ENCODE measurements at regions not wholly inside any gene's neighbourhood (a gene's known extent, or its start where the extent isn't known, plus 50 kb on each side); places are given as distances from the start of the nearest gene placed in this dataset.

DNA sequence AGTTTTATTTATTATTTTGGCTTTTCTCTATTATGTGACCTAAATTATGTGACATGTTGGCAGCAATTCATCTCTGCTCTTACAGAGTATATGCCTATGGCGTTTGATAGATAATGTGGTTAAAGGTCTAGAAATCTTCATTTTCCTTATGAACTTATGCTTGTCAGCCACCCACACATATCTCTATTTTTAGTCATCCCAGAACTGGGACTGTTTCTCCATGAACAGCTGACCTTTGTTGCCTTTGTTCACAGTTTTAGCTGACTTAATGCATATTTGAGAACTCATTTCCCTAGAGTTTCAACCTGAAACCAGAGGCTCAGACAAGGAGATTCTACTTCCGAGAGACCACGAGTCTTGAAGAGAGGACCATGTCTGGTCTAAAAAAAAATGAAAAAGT lies 176.5 kb downstream of the RAP2B start:
- Mint-ChIP-seq H3K4me1 (ENCODE audit: unreplicated experiment) (peaks cover 13% of the 10 kb centered on the region), H3K9me3 (ENCODE audit: unreplicated experiment) (peaks cover 13% of the 10 kb centered on the region), H3K4me3 (ENCODE audit: unreplicated experiment) (no peak overlapping the region), H3K27ac (ENCODE audit: unreplicated experiment) (peak overlapping the region; percentile 78), H3K36me3 (ENCODE audit: unreplicated experiment) (no peaks in the 10 kb centered on the region), H3K27me3 (ENCODE audit: unreplicated experiment) (no peaks in the 10 kb centered on the region)
- TF ChIP-seq, protein P1, sequence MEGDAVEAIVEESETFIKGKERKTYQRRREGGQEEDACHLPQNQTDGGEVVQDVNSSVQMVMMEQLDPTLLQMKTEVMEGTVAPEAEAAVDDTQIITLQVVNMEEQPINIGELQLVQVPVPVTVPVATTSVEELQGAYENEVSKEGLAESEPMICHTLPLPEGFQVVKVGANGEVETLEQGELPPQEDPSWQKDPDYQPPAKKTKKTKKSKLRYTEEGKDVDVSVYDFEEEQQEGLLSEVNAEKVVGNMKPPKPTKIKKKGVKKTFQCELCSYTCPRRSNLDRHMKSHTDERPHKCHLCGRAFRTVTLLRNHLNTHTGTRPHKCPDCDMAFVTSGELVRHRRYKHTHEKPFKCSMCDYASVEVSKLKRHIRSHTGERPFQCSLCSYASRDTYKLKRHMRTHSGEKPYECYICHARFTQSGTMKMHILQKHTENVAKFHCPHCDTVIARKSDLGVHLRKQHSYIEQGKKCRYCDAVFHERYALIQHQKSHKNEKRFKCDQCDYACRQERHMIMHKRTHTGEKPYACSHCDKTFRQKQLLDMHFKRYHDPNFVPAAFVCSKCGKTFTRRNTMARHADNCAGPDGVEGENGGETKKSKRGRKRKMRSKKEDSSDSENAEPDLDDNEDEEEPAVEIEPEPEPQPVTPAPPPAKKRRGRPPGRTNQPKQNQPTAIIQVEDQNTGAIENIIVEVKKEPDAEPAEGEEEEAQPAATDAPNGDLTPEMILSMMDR (IDR thresholded peaks at IDR 0.05), result no peak
- DNase-seq (ENCODE audit: extremely low spot score, unreplicated experiment), result no peak

DNA sequence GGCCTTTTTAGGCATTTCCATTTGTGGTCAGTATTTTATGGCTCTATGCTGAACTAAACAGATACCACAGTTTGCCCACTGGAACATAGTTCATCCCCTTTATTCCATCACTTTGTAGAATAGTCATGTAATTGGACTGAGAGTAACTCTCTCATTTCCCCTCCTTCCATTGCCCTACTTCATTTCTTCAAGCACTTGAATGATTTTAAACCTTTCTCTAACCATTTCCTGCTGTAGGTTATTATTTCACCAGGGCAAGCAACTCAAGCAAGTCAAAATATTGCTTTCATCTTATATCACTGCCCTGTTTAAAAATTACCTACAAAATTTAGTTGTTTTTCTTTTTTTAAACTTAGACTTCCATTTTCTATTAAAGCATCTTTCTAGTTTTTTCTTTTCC lies 177.0 kb downstream of the RAP2B start:
- TF ChIP-seq, protein P1 (IDR thresholded peaks at IDR 0.05), result no peak
- H3K4me3 Mint-ChIP-seq (ENCODE audit: unreplicated experiment), result no peak overlapping the region
- peaks cover 13% of the 10 kb centered on the region for H3K9me3 Mint-ChIP-seq (ENCODE audit: unreplicated experiment)
- DNase-seq (ENCODE audit: extremely low spot score, unreplicated experiment), result no peak
- H3K4me1 Mint-ChIP-seq (ENCODE audit: unreplicated experiment), result peaks cover 13% of the 10 kb centered on the region
- H3K36me3 Mint-ChIP-seq (ENCODE audit: unreplicated experiment), result no peaks in the 10 kb centered on the region
- H3K27ac Mint-ChIP-seq (ENCODE audit: unreplicated experiment), result peak overlapping the region; percentile 78
- no peaks in the 10 kb centered on the region for H3K27me3 Mint-ChIP-seq (ENCODE audit: unreplicated experiment)

DNA sequence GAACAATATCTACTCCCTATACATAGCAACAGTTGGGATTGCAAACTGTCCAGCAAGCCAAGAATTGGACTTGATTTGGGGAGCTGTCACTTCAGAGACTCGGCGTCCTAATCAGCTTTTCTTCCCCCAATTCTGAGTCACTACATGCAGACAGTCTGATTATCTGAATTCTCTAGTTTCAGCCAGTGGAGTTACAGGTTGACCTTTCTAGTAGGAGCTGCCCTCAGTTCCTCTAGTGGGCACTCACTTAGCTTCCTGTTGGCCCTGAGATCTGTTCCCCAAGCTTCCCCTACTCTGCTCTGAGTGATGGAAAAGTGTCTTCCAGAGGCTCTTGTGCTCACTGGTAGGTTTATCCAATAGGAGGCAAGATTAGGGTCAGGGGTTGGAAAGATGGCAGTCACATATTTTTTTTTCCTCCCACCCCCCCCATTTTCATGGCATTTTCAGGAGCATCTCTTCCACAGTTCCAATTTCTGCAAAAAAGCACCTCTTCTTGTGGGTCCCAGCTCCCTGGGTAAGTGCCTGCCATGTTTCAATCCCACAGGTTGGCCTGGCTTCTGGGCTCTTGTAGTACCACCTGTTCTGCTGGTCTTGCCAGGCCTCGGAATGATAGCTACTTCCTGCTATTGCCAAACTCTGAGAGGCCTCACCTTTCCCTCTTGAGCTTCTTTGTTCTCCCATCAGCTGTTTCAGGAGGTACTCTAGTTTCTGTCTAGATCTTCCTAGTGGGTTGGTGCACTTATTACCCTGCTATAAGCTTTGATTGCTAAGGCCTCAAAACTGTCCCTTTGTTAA lies 182.2 kb downstream of the RAP2B start:
- Mint-ChIP-seq H3K27ac (ENCODE audit: unreplicated experiment) (no peak overlapping the region), H3K36me3 (ENCODE audit: unreplicated experiment) (peaks cover 2% of the 10 kb centered on the region), H3K9me3 (ENCODE audit: unreplicated experiment) (peaks cover 18% of the 10 kb centered on the region), H3K4me3 (ENCODE audit: unreplicated experiment) (no peak overlapping the region), H3K27me3 (ENCODE audit: unreplicated experiment) (peaks cover 11% of the 10 kb centered on the region), H3K4me1 (ENCODE audit: unreplicated experiment) (peaks cover 3% of the 10 kb centered on the region)
- no peak for DNase-seq (ENCODE audit: extremely low spot score, unreplicated experiment)
- TF ChIP-seq, protein P1 (IDR thresholded peaks at IDR 0.05), result no peak

DNA sequence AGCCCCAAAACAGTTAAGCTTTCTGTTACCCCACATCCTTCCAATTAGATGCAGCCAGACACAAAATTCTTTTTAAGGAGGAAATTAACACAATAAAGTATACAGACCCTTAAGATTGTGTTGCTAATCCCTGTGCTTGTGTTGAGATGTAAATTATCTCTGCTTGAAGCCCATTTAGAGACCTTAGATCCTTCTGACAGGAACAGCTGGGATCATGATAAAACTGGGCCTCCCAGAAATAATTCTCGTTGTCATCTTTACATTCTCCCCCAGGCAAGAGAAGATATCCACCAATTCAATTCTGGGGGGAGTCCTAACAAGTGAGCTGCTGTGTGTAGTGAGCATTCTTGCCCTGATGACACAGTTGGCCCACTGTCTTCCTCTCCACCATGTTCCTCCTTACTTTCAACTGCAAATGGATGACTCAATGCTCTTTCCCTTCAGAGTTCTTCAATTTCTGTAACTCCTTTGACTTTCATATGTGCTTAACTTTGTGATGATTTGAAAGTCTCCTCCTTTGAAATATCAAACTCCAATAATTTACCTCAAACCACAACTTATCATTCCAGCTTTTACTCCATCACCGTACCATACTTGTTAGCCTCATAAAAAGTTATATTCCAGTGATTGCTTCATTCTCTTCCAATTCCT lies 186.6 kb downstream of the RAP2B start:
- Mint-ChIP-seq H3K27me3 (ENCODE audit: unreplicated experiment) (peaks cover 15% of the 10 kb centered on the region), H3K27ac (ENCODE audit: unreplicated experiment) (no peak overlapping the region), H3K4me3 (ENCODE audit: unreplicated experiment) (no peak overlapping the region), H3K4me1 (ENCODE audit: unreplicated experiment) (peaks cover 5% of the 10 kb centered on the region), H3K9me3 (ENCODE audit: unreplicated experiment) (peaks cover 5% of the 10 kb centered on the region), H3K36me3 (ENCODE audit: unreplicated experiment) (peaks cover 2% of the 10 kb centered on the region)
- TF ChIP-seq, protein P1 (IDR thresholded peaks at IDR 0.05), result no peak
- no peak for DNase-seq (ENCODE audit: extremely low spot score, unreplicated experiment)

DNA sequence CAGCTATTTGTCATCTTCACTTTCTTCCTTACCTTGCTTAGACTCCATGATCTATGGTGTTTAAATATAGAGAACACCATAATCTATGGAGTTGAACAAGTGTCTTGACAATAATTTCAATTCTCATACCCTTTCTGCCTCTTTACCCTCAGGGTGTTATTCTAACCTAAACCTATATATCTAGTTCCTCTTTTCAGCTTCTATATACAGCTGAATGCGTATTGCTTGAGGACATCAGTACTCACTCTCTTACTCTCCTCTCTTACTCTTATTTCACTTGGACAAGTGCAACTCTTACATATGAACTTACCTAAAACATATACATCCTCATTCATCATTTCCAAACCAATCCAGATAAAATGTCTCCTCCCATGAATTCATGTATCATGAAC lies 187.1 kb downstream of the RAP2B start:
- TF ChIP-seq, protein P1 (IDR thresholded peaks at IDR 0.05), result no peak
- no peak overlapping the region for H3K4me3 Mint-ChIP-seq (ENCODE audit: unreplicated experiment)
- peaks cover 2% of the 10 kb centered on the region for H3K36me3 Mint-ChIP-seq (ENCODE audit: unreplicated experiment)
- peaks cover 5% of the 10 kb centered on the region for H3K4me1 Mint-ChIP-seq (ENCODE audit: unreplicated experiment)
- H3K9me3 Mint-ChIP-seq (ENCODE audit: unreplicated experiment), result peaks cover 5% of the 10 kb centered on the region
- DNase-seq (ENCODE audit: extremely low spot score, unreplicated experiment), result no peak
- H3K27ac Mint-ChIP-seq (ENCODE audit: unreplicated experiment), result no peak overlapping the region
- H3K27me3 Mint-ChIP-seq (ENCODE audit: unreplicated experiment), result peaks cover 15% of the 10 kb centered on the region
